ENCODE measurements at regions not wholly inside any gene's neighbourhood (a gene's known extent, or its start where the extent isn't known, plus 50 kb on each side); places are given as distances from the start of the nearest gene placed in this dataset.

DNA sequence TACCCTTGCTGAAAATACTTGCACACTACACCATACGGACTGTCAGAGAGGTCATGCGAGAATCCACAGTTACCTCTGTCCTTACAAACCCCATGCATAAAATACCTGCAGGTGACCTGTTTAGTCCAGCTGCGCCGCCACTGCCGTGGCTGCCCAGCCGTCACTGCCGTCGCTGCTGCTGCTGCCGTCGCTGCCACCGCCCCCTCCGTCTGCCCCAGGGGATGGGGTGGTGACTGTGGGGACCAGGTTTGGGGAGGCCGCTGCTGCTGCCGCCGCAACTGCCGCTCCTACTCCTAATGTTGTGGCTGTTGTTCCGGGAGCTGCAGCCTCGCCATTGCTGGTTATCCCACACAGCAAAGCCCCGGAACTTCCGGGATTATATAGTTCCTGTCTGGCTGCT, 141.8 kb upstream of the ZCCHC13 start:
- H3K27ac ChIP-seq (ENCODE audit: insufficient read depth, low read length): no peak overlapping the region
- H4K20me1 ChIP-seq (ENCODE audit: control insufficient read depth, extremely low read depth, insufficient read depth, low read length): no peaks in the 10 kb centered on the region
- DNase-seq (ENCODE audit: low read depth in 2 of 2): no peak
- no peak overlapping the region for H3K4me3 ChIP-seq (replicated peaks in 1 of 4; ENCODE audit: control extremely low read depth in 1 of 4, insufficient read depth in 1 of 4, low read depth in 3 of 4, low read length in 4 of 4)
- no peaks in the 10 kb centered on the region for H3K79me2 ChIP-seq (ENCODE audit: control insufficient read depth, insufficient read depth, low read length)
- H3K36me3 ChIP-seq (ENCODE audit: control insufficient read depth, insufficient read depth, low read length): no peaks in the 10 kb centered on the region
- H3K4me1 ChIP-seq (ENCODE audit: control insufficient read depth, extremely low read depth, insufficient read depth, low read length): no peaks in the 10 kb centered on the region
- H3K27me3 ChIP-seq (ENCODE audit: control insufficient read depth, insufficient read depth, low read length): no peaks in the 10 kb centered on the region
- no peak overlapping the region for H2AFZ ChIP-seq (ENCODE audit: low read length)
- no peak overlapping the region for H3K4me2 ChIP-seq (ENCODE audit: extremely low read depth, insufficient read depth, low read length)
- no peaks in the 10 kb centered on the region for H3K9me3 ChIP-seq (ENCODE audit: control insufficient read depth, insufficient read depth, low read depth, low read length)
- no peak overlapping the region for H3K9ac ChIP-seq (ENCODE audit: insufficient read depth, low read length)
- TF ChIP-seq EZH2 (IDR thresholded peaks at IDR 0.05; ENCODE audit: low read length, missing control alignments): no peak
- TF ChIP-seq CTCF (conservative IDR thresholded peaks at IDR 0.05 in 1 of 2, IDR thresholded peaks at IDR 0.05 in 1 of 2; ENCODE audit: low read depth in 1 of 2, low read length in 2 of 2): no peak

- Histone ChIP-seq H3K9me3 (ENCODE audit: control insufficient read depth, insufficient read depth, low read depth, low read length) (no peaks in the 10 kb centered on the region), H3K36me3 (ENCODE audit: control insufficient read depth, insufficient read depth, low read length) (no peaks in the 10 kb centered on the region), H2AFZ (ENCODE audit: low read length) (no peak overlapping the region), H3K4me1 (ENCODE audit: control insufficient read depth, extremely low read depth, insufficient read depth, low read length) (no peaks in the 10 kb centered on the region), H3K4me3 (replicated peaks in 1 of 4; ENCODE audit: control extremely low read depth in 1 of 4, insufficient read depth in 1 of 4, low read depth in 3 of 4, low read length in 4 of 4) (no peak overlapping the region), H3K4me2 (ENCODE audit: extremely low read depth, insufficient read depth, low read length) (no peak overlapping the region), H3K27ac (ENCODE audit: insufficient read depth, low read length) (no peak overlapping the region), H3K79me2 (ENCODE audit: control insufficient read depth, insufficient read depth, low read length) (no peaks in the 10 kb centered on the region), H3K9ac (ENCODE audit: insufficient read depth, low read length) (no peak overlapping the region), H4K20me1 (ENCODE audit: control insufficient read depth, extremely low read depth, insufficient read depth, low read length) (no peaks in the 10 kb centered on the region), H3K27me3 (ENCODE audit: control insufficient read depth, insufficient read depth, low read length) (no peaks in the 10 kb centered on the region)
- TF ChIP-seq EZH2 (IDR thresholded peaks at IDR 0.05; ENCODE audit: low read length, missing control alignments): no peak
- no peak for TF ChIP-seq CTCF (conservative IDR thresholded peaks at IDR 0.05 in 1 of 2, IDR thresholded peaks at IDR 0.05 in 1 of 2; ENCODE audit: low read depth in 1 of 2, low read length in 2 of 2)
- DNase-seq (ENCODE audit: low read depth in 2 of 2): no peak
Observed at GRCh38 chrX:74160816-74161215, 143.2 kb upstream of the ZCCHC13 start.

GRCh38 chrX:74160358-74160757, 143.6 kb upstream of the ZCCHC13 start:
- Histone ChIP-seq H3K4me2 (ENCODE audit: extremely low read depth, insufficient read depth, low read length) (no peak overlapping the region), H3K4me3 (replicated peaks in 1 of 4; ENCODE audit: control extremely low read depth in 1 of 4, insufficient read depth in 1 of 4, low read depth in 3 of 4, low read length in 4 of 4) (no peak overlapping the region), H3K27me3 (ENCODE audit: control insufficient read depth, insufficient read depth, low read length) (no peaks in the 10 kb centered on the region), H3K4me1 (ENCODE audit: control insufficient read depth, extremely low read depth, insufficient read depth, low read length) (no peaks in the 10 kb centered on the region), H2AFZ (ENCODE audit: low read length) (no peak overlapping the region), H3K9me3 (ENCODE audit: control insufficient read depth, insufficient read depth, low read depth, low read length) (no peaks in the 10 kb centered on the region), H4K20me1 (ENCODE audit: control insufficient read depth, extremely low read depth, insufficient read depth, low read length) (no peaks in the 10 kb centered on the region), H3K36me3 (ENCODE audit: control insufficient read depth, insufficient read depth, low read length) (no peaks in the 10 kb centered on the region), H3K79me2 (ENCODE audit: control insufficient read depth, insufficient read depth, low read length) (no peaks in the 10 kb centered on the region), H3K27ac (ENCODE audit: insufficient read depth, low read length) (no peak overlapping the region), H3K9ac (ENCODE audit: insufficient read depth, low read length) (no peak overlapping the region)
- no peak for TF ChIP-seq CTCF (conservative IDR thresholded peaks at IDR 0.05 in 1 of 2, IDR thresholded peaks at IDR 0.05 in 1 of 2; ENCODE audit: low read depth in 1 of 2, low read length in 2 of 2)
- no peak for TF ChIP-seq EZH2 (IDR thresholded peaks at IDR 0.05; ENCODE audit: low read length, missing control alignments)
- DNase-seq (ENCODE audit: low read depth in 2 of 2): no peak
